Activated B cell treated with CpG ODN at 0.5 μM for 24 hours (primary cell): ENCODE measurements at regions not wholly inside any gene's neighbourhood (a gene's known extent, or its start where the extent isn't known, plus 50 kb on each side); places are given as distances from the start of the nearest gene placed in this dataset.

Source experiments
- ATAC-seq: fragments of 200-7000 bp; cut with Tn5 transposase; one replicate; pipeline ENCODE4 v1.10.0; 2021; ENCODE audit warnings: low read depth, mild to moderate bottlenecking, moderate library complexity
- CTCF ChIA-PET: fragments of 350-600 bp; sonication (Branson Sonifier 250); formaldehyde crosslinking; loops from one replicate; lab custom pipeline; 2021; ENCODE audit warnings: antibody characterized with exemption; lab: Charles Lee
- POLR2A ChIA-PET: fragments of 350-600 bp; sonication (Branson Sonifier 250); formaldehyde crosslinking; loops from one replicate; lab custom pipeline; 2021; ENCODE audit warnings: antibody characterized with exemption; lab: Charles Lee
- DNase-seq: peaks from one replicate; pipeline ENCODE4 v3.0.0; 2022
- H3K27ac Mint-ChIP-seq: one replicate; pipeline ENCODE4 v1.8.0; 2020; ENCODE audit warnings: mixed read lengths
- H3K27me3 Mint-ChIP-seq: one replicate; pipeline ENCODE4 v1.8.0; 2021; ENCODE audit warnings: mixed read lengths
- H3K36me3 Mint-ChIP-seq: one replicate; pipeline ENCODE4 v1.8.0; 2021; ENCODE audit warnings: low read depth, mixed read lengths
- H3K4me1 Mint-ChIP-seq: one replicate; pipeline ENCODE4 v1.8.0; 2021; ENCODE audit warnings: mixed read lengths
- H3K4me3 Mint-ChIP-seq: one replicate; pipeline ENCODE4 v1.8.0; 2020; ENCODE audit warnings: mild to moderate bottlenecking, mixed read lengths
- H3K9me3 Mint-ChIP-seq: one replicate; pipeline ENCODE4 v1.8.0; 2020; ENCODE audit warnings: mixed read lengths
- intact Hi-C: fragments of 100-400 bp; cut with micrococcal nuclease; formaldehyde crosslinking; loops from one replicate; pipeline ENCODE4 v1.15.1; 2024
- TF ChIP-seq, protein P1 (sequence below): fragments of 200-600 bp; IDR thresholded peaks from one replicate; pipeline ENCODE4 v1.8.0; 2022; ENCODE audit warnings: antibody characterized with exemption, mild to moderate bottlenecking

DNA sequence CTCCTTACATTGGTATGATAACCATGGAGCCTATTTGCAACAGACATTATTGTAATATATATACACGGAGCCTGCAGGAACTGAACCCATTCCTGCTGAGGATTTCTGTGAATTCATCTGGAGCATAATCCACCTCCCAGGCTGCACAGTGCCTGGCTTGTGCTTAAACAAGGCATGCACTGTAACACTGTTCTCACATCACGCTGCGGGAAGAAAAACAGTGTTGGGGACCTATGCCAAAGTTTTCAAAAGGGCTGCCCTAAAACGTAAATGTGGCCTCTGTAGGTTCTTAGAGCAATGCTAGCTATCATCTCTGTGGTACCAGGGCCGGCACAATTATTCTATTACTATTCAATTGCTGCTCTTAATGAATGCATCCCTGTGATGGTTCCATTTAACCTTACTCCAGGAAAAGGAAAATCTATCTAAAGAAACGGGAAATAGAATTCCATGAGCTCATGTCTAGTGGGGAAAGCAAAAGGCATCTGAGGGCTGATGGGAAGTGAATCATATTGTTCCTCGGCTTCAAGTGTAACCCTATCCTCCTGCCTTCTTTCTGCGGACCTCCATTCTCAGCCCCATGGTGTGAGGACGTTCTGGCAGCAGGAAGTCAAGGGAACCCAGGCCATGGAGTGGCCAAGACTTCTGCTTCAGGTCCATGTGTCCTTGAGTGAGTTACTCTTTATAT lies 525.5 kb downstream of the SOX6 start:
- CTCF ChIA-PET, result interaction anchor here (2.3 kb wide), 1 partner anchor 11 kb away, joined by 9 read pairs; no protein-coding TSS in a partner anchor
- no peak overlapping the region for H3K27ac Mint-ChIP-seq
- no peak overlapping the region for H3K4me3 Mint-ChIP-seq
- ATAC-seq (no peak), DNase-seq (no peak)
- H3K4me1 Mint-ChIP-seq, result no peaks in the 10 kb centered on the region
- no peaks in the 10 kb centered on the region for H3K36me3 Mint-ChIP-seq
- H3K27me3 Mint-ChIP-seq, result peaks cover 3% of the 10 kb centered on the region
- intact Hi-C loops, result no loop called here
- no peaks in the 10 kb centered on the region for H3K9me3 Mint-ChIP-seq
- POLR2A ChIA-PET, result no interaction called here
- TF ChIP-seq, protein P1, sequence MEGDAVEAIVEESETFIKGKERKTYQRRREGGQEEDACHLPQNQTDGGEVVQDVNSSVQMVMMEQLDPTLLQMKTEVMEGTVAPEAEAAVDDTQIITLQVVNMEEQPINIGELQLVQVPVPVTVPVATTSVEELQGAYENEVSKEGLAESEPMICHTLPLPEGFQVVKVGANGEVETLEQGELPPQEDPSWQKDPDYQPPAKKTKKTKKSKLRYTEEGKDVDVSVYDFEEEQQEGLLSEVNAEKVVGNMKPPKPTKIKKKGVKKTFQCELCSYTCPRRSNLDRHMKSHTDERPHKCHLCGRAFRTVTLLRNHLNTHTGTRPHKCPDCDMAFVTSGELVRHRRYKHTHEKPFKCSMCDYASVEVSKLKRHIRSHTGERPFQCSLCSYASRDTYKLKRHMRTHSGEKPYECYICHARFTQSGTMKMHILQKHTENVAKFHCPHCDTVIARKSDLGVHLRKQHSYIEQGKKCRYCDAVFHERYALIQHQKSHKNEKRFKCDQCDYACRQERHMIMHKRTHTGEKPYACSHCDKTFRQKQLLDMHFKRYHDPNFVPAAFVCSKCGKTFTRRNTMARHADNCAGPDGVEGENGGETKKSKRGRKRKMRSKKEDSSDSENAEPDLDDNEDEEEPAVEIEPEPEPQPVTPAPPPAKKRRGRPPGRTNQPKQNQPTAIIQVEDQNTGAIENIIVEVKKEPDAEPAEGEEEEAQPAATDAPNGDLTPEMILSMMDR, result no peak

DNA sequence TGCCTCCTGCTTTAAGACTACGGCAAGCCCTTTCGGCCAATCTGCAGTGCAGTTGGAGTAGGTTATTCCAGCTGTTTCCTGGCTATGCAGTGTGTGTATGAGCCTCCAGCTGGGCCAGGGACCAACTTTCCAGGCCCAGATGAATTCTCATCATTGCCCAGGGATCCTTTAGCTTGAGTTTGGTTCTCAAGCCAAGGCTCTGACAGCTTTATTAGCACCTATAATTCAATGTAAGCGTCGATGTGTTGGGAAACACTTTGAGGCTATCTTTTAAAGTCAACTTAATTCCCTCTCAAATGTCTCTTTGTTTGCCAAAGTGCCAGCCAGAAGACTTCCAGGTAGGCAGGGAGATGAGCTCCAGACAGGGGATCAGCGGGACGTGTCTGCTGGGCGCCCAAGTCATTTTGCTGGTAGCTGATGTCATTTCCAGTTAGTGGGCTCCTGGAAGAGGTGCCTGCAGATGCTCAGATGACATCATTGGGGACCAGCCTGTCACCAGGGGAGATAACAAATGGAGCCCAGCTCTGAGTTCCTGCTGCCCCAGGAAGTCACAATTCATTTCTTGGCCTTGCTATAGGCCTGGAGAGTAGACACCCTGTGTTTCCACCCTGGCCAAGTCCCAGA lies 520.4 kb downstream of the SOX6 start:
- no peak for ATAC-seq
- Mint-ChIP-seq H3K4me1 (no peaks in the 10 kb centered on the region), H3K4me3 (no peak overlapping the region), H3K36me3 (no peaks in the 10 kb centered on the region), H3K27ac (no peak overlapping the region), H3K9me3 (no peaks in the 10 kb centered on the region), H3K27me3 (no peaks in the 10 kb centered on the region)
- DNase-seq, result no peak
- TF ChIP-seq, protein P1, result no peak
- CTCF ChIA-PET, result no interaction called here
- intact Hi-C loops, result no loop called here
- POLR2A ChIA-PET, result no interaction called here

DNA sequence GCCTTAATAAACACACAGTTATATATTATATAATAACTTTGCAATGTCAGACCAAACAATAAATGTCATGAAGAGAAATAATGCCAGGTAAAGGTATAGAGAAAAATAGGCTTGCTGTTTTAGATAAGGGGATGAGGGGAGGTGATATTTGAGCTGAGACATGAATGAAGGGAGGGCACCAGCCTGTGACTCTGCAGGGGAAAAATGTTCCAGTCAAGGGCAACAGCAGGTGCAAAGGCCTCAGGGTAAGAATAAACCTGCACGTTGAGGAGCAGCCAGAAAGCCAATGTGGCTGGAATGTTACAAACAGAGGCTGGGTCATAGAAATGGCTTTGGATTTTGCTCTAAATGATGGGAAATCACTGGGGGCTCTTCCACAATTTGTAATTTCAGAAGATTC lies 519.6 kb downstream of the SOX6 start:
- TF ChIP-seq, protein P1, result no peak
- POLR2A ChIA-PET, result no interaction called here

DNA sequence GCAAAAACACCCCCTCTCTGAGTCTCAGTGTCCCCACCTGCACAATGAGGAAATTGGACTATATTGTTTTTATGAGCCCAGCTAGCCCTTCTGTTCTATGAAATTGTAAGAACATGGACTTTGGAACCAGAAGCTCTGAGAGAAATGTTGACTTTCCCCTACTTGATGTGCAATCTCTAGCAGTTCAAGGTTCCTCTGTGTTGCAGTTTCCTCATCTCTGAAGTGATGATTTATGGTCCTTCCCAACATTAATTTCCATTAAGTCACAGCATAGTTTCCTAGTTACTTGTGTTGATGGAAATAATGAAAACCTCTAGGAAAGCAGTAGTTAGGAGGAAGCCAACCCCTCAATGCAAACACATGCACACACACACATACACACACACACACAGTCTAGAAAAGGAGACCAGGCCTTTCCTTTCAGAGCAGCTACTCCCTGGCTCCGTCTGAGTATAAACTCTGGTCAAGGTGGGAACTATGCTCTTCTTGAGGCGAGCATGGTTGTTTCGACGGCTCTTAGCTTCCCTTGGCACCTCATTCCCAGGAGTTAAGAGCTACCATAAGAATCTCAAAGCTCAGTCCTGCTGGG lies 518.4 kb downstream of the SOX6 start:
- H3K4me1 Mint-ChIP-seq, result no peaks in the 10 kb centered on the region
- no peak for ATAC-seq
- no peak for DNase-seq
- TF ChIP-seq, protein P1, result no peak
- ChIA-PET CTCF (no interaction called here), POLR2A (no interaction called here)
- H3K9me3 Mint-ChIP-seq, result no peaks in the 10 kb centered on the region
- H3K36me3 Mint-ChIP-seq, result no peaks in the 10 kb centered on the region
- H3K27me3 Mint-ChIP-seq, result no peaks in the 10 kb centered on the region
- H3K27ac Mint-ChIP-seq, result no peak overlapping the region
- intact Hi-C loops, result no loop called here
- no peak overlapping the region for H3K4me3 Mint-ChIP-seq

More for the DNA sequence above, 519.6 kb downstream of the SOX6 start:
- intact Hi-C loops, result no loop called here
- no peaks in the 10 kb centered on the region for H3K27me3 Mint-ChIP-seq
- ATAC-seq, result no peak
- H3K9me3 Mint-ChIP-seq, result no peaks in the 10 kb centered on the region
- CTCF ChIA-PET, result no interaction called here
- no peaks in the 10 kb centered on the region for H3K36me3 Mint-ChIP-seq
- H3K27ac Mint-ChIP-seq, result no peak overlapping the region
- no peak for DNase-seq
- no peaks in the 10 kb centered on the region for H3K4me1 Mint-ChIP-seq
- H3K4me3 Mint-ChIP-seq, result no peak overlapping the region

DNA sequence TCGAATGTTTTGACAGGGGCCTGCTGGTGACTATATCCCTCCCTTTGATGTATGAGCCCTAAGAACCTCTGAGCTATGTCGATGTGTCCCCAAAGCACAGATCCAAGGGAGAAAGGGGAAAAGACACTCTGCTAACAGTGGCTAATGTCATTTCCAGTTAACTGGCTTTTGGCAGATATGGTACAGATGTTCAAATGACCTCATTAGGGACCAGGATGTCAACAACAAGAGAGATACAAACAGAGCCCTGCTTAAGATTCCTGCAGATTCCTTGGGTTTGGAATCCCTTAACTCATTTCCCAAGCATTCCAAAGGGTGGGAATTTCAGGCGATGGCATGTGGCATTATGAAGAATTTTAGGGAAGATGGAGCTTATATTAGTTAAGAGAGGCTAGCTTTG lies 517.3 kb downstream of the SOX6 start:
- no peaks in the 10 kb centered on the region for H3K9me3 Mint-ChIP-seq
- DNase-seq (no peak), ATAC-seq (no peak)
- no peaks in the 10 kb centered on the region for H3K4me1 Mint-ChIP-seq
- no peaks in the 10 kb centered on the region for H3K27me3 Mint-ChIP-seq
- no peak overlapping the region for H3K27ac Mint-ChIP-seq
- no peak overlapping the region for H3K4me3 Mint-ChIP-seq
- CTCF ChIA-PET, result no interaction called here
- intact Hi-C loops, result no loop called here
- H3K36me3 Mint-ChIP-seq, result no peaks in the 10 kb centered on the region
- POLR2A ChIA-PET, result no interaction called here
- TF ChIP-seq, protein P1, result no peak
